Epidermal melanocyte (primary cell): ENCODE measurements at regions not wholly inside any gene's neighbourhood (a gene's known extent, or its start where the extent isn't known, plus 50 kb on each side); places are given as distances from the start of the nearest gene placed in this dataset.
A peak's percentile ranks its signal among the peaks of the same experiment; 100 is the strongest.

Source experiments
- DNase-seq: peaks from one replicate; pipeline ENCODE4 v3.0.0; 2011; ENCODE audit warnings: low spot score; ENCODE audit not compliant: insufficient read length

- no peak for DNase-seq
Observed at GRCh38 chr11:13062115-13062514, 53.0 kb downstream of the RASSF10 start.

GRCh38 chr11:13064593-13064992, 55.5 kb downstream of the RASSF10 start:
- no peak for DNase-seq

GRCh38 chr11:13065200-13065787, 56.2 kb downstream of the RASSF10 start:
- no peak for DNase-seq

- DNase-seq: no peak
Observed at GRCh38 chr11:13068211-13068610, 59.1 kb downstream of the RASSF10 start.

- DNase-seq: no peak
Observed at GRCh38 chr11:13073119-13073981, 64.2 kb downstream of the RASSF10 start.

- no peak for DNase-seq
Observed at GRCh38 chr11:13074714-13075464, 65.8 kb downstream of the RASSF10 start.

GRCh38 chr11:13076961-13077360, 67.8 kb downstream of the RASSF10 start:
- no peak for DNase-seq

- no peak for DNase-seq
Observed at GRCh38 chr11:13080861-13081260, 71.7 kb downstream of the RASSF10 start.

GRCh38 chr11:13082588-13082987, 73.5 kb downstream of the RASSF10 start:
- no peak for DNase-seq

GRCh38 chr11:13090228-13090708, 81.2 kb downstream of the RASSF10 start:
- no peak for DNase-seq

GRCh38 chr11:13091373-13091772, 82.3 kb downstream of the RASSF10 start:
- no peak for DNase-seq

- DNase-seq: no peak
Observed at GRCh38 chr11:13091804-13092203, 82.7 kb downstream of the RASSF10 start.

GRCh38 chr11:13094930-13095687, 86.0 kb downstream of the RASSF10 start:
- DNase-seq: no peak

GRCh38 chr11:13098063-13098462, 88.9 kb downstream of the RASSF10 start:
- DNase-seq: peak; percentile 60

GRCh38 chr11:13098616-13099289, 89.6 kb downstream of the RASSF10 start:
- no peak for DNase-seq

- no peak for DNase-seq
Observed at GRCh38 chr11:13101644-13102512, 92.8 kb downstream of the RASSF10 start.

- DNase-seq: no peak
Observed at GRCh38 chr11:13102513-13102840, 93.4 kb downstream of the RASSF10 start.

- DNase-seq: no peak
Observed at GRCh38 chr11:13102865-13103539, 93.9 kb downstream of the RASSF10 start.

GRCh38 chr11:13103962-13104554, 94.9 kb downstream of the RASSF10 start:
- no peak for DNase-seq
